Activated naive CD8-positive, alpha-beta T cell (primary cell): ENCODE measurements at regions not wholly inside any gene's neighbourhood (a gene's known extent, or its start where the extent isn't known, plus 50 kb on each side); places are given as distances from the start of the nearest gene placed in this dataset.

Experiments
- H3K27ac Mint-ChIP-seq: one replicate; pipeline ENCODE4 v1.8.0; 2021; ENCODE audit warnings: mixed read lengths
- H3K27me3 Mint-ChIP-seq: one replicate; pipeline ENCODE4 v1.8.0; 2021; ENCODE audit warnings: mixed read lengths
- H3K36me3 Mint-ChIP-seq: one replicate; pipeline ENCODE4 v1.8.0; 2021; ENCODE audit warnings: mixed read lengths
- H3K4me1 Mint-ChIP-seq: one replicate; pipeline ENCODE4 v1.8.0; 2021; ENCODE audit warnings: low read depth, mixed read lengths
- H3K4me3 Mint-ChIP-seq: one replicate; pipeline ENCODE4 v1.8.0; 2021; ENCODE audit warnings: mild to moderate bottlenecking, mixed read lengths
- H3K9me3 Mint-ChIP-seq: one replicate; pipeline ENCODE4 v1.8.0; 2021; ENCODE audit warnings: low read depth, mixed read lengths

DNA sequence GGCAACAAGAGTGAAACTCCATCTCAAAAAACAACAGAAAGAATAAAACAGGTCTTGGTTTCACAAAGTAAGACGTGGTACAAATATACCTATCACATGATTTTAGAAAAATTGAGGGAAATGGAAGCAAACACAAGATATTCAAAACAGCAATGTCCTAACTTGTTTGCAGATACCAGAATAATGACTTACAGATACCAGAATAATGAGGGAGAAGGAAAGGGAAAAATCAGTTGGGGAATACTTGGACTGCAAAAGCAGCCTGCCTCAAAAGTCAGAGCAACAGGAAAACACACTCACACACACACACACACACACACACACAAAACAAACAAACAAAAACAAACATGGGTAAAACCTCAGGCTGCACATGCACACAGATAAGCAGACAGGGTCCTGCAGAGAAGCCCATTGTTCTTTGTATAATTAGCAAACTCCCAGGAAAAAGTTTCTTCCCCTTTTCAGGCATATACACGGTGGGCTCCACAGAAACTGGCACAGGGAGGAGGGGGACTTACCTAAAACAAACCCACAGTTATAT lies 65.7 kb upstream of the CAPRIN2 start:
- no peaks in the 10 kb centered on the region for H3K9me3 Mint-ChIP-seq
- H3K36me3 Mint-ChIP-seq = no peaks in the 10 kb centered on the region
- H3K27me3 Mint-ChIP-seq = peaks cover 32% of the 10 kb centered on the region
- H3K4me1 Mint-ChIP-seq = peaks cover 21% of the 10 kb centered on the region
- no peak overlapping the region for H3K4me3 Mint-ChIP-seq
- H3K27ac Mint-ChIP-seq = no peak overlapping the region

DNA sequence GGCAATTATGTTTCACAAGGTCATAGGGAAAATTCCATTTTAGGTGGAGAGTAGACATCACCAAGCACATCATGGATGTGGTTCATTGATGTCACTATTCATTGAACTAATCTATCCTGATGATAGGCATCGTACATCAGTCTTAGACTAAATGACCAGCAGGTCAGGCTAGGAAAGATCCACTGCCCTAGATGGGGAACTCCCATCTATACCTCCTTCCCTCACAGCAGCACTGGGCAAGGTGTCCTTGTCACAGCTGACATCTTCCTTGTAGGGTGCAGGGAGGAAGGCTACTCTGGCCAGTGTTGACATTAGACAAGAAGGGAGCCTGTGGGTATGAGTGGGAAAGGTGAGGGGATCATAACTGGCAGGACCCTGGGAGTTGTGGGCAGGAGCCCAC lies 63.8 kb upstream of the CAPRIN2 start:
- Mint-ChIP-seq H3K27me3 (peaks cover 27% of the 10 kb centered on the region), H3K36me3 (no peaks in the 10 kb centered on the region), H3K27ac (no peak overlapping the region), H3K4me1 (peaks cover 13% of the 10 kb centered on the region), H3K9me3 (no peaks in the 10 kb centered on the region), H3K4me3 (no peak overlapping the region)

DNA sequence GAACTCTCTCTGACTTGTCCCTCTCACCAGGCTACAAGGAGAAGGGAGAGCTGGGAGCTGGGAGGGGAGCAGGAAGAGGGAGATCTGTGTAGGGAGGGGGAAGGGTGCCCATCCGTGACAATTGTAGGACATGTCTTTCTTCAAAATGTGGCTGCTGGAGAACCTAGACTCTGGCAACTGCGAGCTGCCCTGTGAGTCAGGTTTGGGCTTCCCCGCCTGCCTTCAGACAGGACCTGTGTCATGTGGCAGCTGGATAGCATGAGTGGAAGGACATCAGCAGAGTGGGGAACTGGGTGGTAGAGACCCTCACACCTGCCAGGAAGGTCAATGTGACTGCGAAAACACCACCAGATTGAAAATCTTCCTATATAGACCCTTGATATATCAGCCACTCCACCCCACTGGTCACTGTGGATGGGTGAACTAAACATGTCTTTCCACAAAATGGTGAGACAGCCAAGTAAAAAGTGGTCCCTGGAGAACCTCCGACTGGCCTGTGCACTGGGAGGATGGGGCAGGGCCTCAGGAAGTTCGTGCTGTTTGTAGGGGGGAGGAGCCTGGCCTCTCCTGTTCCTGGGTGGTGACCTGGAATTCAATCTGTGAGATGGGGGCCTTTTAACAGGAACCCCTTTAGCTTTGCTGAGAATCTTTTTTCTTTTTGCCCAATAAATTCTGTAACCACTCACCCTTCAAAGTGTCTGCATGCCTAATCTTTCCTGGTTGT lies 62.2 kb upstream of the CAPRIN2 start:
- no peaks in the 10 kb centered on the region for H3K36me3 Mint-ChIP-seq
- H3K27me3 Mint-ChIP-seq = peaks cover 28% of the 10 kb centered on the region
- H3K4me3 Mint-ChIP-seq = no peak overlapping the region
- no peaks in the 10 kb centered on the region for H3K9me3 Mint-ChIP-seq
- H3K27ac Mint-ChIP-seq = no peak overlapping the region
- peaks cover 2% of the 10 kb centered on the region for H3K4me1 Mint-ChIP-seq

GRCh38 chr12:30814295-30814655 lies 59.5 kb upstream of the CAPRIN2 start:
- H3K4me1 Mint-ChIP-seq = no peaks in the 10 kb centered on the region
- peaks cover 24% of the 10 kb centered on the region for H3K27me3 Mint-ChIP-seq
- H3K36me3 Mint-ChIP-seq = no peaks in the 10 kb centered on the region
- H3K9me3 Mint-ChIP-seq = no peaks in the 10 kb centered on the region
- H3K4me3 Mint-ChIP-seq = no peak overlapping the region
- H3K27ac Mint-ChIP-seq = no peak overlapping the region

DNA sequence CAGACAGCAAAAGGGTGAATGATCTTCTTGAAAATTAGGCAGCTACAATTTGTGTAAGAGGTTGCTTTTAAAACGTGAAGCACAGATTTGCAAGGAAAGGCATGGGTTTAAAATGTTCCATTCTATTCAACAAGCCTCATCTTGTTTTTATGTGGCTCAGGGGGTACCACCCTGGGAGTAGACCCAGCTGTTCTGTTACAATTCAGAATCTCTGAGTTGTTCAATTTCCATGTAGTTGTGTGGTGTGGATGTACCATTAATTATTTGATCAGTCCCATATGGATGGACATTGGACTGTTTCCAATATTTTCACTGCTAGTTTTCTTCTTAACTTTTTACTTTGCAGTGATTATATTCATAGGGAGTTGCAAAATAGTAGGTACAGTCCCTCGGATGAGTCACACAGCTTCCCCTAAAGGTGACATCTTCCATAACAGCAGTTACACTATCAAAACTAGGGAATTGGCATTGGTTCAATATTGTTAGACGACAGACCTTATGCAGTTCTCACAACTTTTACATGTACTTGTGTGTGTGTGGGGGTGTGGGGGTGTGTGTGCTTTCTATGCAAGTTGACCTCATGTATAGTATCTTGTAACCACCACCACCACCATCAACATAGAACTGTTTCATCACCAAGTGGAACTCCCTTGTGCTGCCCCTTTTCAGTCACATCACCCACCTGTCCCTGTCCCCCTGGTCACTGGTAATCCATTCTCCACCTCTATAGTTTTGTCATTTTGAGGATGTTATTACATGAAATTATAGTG lies 59.0 kb upstream of the CAPRIN2 start:
- H3K4me3 Mint-ChIP-seq = no peak overlapping the region

DNA sequence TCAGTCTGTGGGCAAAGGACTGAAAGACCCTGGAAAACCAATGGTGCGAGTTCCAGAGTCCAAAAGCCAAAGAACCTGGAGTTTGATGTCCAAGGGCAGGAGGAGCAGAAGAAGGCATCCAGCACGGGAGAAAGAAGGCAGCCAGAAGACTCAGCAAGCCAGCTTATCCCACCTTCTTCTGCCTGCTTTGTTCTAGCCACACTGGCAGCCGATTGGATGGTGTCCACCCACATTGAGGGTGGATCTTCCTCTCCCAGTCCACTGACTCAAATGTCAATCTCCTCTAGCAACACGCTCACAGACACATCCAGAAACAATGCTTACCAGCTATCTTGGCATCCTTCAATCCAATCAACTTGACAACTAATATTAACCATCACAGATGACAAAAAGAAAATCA lies 57.2 kb upstream of the CAPRIN2 start:
- H3K4me1 Mint-ChIP-seq = no peaks in the 10 kb centered on the region
- H3K27ac Mint-ChIP-seq = no peak overlapping the region
- H3K27me3 Mint-ChIP-seq = peaks cover 14% of the 10 kb centered on the region
- no peaks in the 10 kb centered on the region for H3K9me3 Mint-ChIP-seq
- H3K4me3 Mint-ChIP-seq = no peak overlapping the region
- H3K36me3 Mint-ChIP-seq = peaks cover 2% of the 10 kb centered on the region

More for the DNA sequence above, 59.0 kb upstream of the CAPRIN2 start:
- Mint-ChIP-seq H3K36me3 (no peaks in the 10 kb centered on the region), H3K4me1 (no peaks in the 10 kb centered on the region), H3K27ac (no peak overlapping the region), H3K27me3 (peaks cover 18% of the 10 kb centered on the region), H3K9me3 (no peaks in the 10 kb centered on the region)

DNA sequence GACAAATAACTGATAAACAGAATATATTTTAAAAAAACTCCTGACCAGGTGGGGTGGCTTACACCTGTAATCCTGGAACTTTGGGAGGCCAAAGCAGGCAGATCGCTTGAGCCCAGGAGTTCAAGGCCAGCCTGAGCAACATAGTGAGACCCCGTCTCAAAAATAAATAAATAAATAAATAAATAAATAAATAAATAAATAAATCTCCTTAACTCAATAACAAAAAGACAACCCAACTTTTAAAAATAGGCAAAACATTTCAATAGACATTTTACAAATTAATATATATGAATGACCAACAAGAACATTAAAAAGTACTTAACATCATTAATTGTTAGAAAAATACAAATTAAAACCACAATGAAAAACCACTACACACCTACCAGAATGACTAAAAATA lies 56.2 kb upstream of the CAPRIN2 start:
- Mint-ChIP-seq H3K27ac (no peak overlapping the region), H3K27me3 (peaks cover 16% of the 10 kb centered on the region), H3K4me1 (no peaks in the 10 kb centered on the region), H3K36me3 (peaks cover 2% of the 10 kb centered on the region), H3K4me3 (no peak overlapping the region), H3K9me3 (no peaks in the 10 kb centered on the region)

- no peak overlapping the region for H3K4me3 Mint-ChIP-seq
- H3K27me3 Mint-ChIP-seq = peaks cover 14% of the 10 kb centered on the region
Observed at GRCh38 chr12:30807695-30808034, 52.9 kb upstream of the CAPRIN2 start.

GRCh38 chr12:30806989-30807694 lies 52.4 kb upstream of the CAPRIN2 start:
- no peaks in the 10 kb centered on the region for H3K4me1 Mint-ChIP-seq
- peaks cover 14% of the 10 kb centered on the region for H3K27me3 Mint-ChIP-seq
- peaks cover 2% of the 10 kb centered on the region for H3K36me3 Mint-ChIP-seq
- no peak overlapping the region for H3K4me3 Mint-ChIP-seq
- no peaks in the 10 kb centered on the region for H3K9me3 Mint-ChIP-seq
- no peak overlapping the region for H3K27ac Mint-ChIP-seq

More at GRCh38 chr12:30807695-30808034, 52.9 kb upstream of the CAPRIN2 start:
- H3K9me3 Mint-ChIP-seq = no peaks in the 10 kb centered on the region
- no peak overlapping the region for H3K27ac Mint-ChIP-seq
- no peaks in the 10 kb centered on the region for H3K4me1 Mint-ChIP-seq
- peaks cover 2% of the 10 kb centered on the region for H3K36me3 Mint-ChIP-seq

DNA sequence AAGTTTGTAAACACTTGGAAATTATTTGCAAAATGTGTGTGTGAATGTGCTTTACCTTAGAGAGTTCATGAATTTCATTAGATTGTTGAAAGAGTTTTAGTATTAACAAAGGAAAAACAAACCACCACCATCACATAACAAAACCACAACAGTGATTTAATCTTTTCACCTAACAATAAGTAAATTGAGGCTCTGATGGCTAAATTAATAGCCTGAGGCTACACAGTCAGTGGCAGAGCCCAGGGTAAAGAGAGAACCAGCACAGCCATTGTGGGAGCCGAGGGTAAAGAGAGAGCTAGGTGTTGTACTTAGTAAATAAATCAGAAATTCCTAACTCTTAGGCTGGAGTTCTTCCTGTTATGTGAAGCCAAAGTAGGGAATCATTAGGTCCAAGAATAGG lies 51.2 kb upstream of the CAPRIN2 start:
- H3K36me3 Mint-ChIP-seq = peaks cover 2% of the 10 kb centered on the region
- no peaks in the 10 kb centered on the region for H3K9me3 Mint-ChIP-seq
- H3K4me3 Mint-ChIP-seq = no peak overlapping the region
- H3K27me3 Mint-ChIP-seq = peaks cover 8% of the 10 kb centered on the region
- H3K4me1 Mint-ChIP-seq = no peaks in the 10 kb centered on the region
- no peak overlapping the region for H3K27ac Mint-ChIP-seq
